ENCODE measurements at regions not wholly inside any gene's neighbourhood (a gene's known extent, or its start where the extent isn't known, plus 50 kb on each side); places are given as distances from the start of the nearest gene placed in this dataset.

GRCh38 chr2:15081356-15081755, 448.8 kb downstream of the LRATD1 start:
- TF ChIP-seq CTCF (IDR thresholded peaks at IDR 0.05) = no peak
- TF ChIP-seq POLR2A (IDR thresholded peaks at IDR 0.05) = no peak
